ENCODE measurements at regions not wholly inside any gene's neighbourhood (a gene's known extent, or its start where the extent isn't known, plus 50 kb on each side); places are given as distances from the start of the nearest gene placed in this dataset.

- no peak for ATAC-seq
- DNase-seq (ENCODE audit: low spot score), result no peak
- intact Hi-C loops (cut with DNase I), result no loop called here
Measured at GRCh38 chr1:105997516-105997915, 1059.0 kb upstream of the PRMT6 start.

GRCh38 chr1:106022312-106022902 lies 1034.1 kb upstream of the PRMT6 start:
- DNase-seq (ENCODE audit: low spot score) (no peak), ATAC-seq (no peak)
- intact Hi-C loops (cut with DNase I), result no loop called here

GRCh38 chr1:106027871-106028270 lies 1028.6 kb upstream of the PRMT6 start:
- ATAC-seq (no peak), DNase-seq (ENCODE audit: low spot score) (no peak)
- intact Hi-C loops (cut with DNase I), result no loop called here

- ATAC-seq (no peak), DNase-seq (ENCODE audit: low spot score) (no peak)
- intact Hi-C loops (cut with DNase I), result no loop called here
Measured at GRCh38 chr1:106037526-106037925, 1018.9 kb upstream of the PRMT6 start.

- intact Hi-C loops (cut with DNase I), result no loop called here
- DNase-seq (ENCODE audit: low spot score) (no peak), ATAC-seq (no peak)
Measured at GRCh38 chr1:106038260-106038659, 1018.2 kb upstream of the PRMT6 start.

- ATAC-seq (no peak), DNase-seq (ENCODE audit: low spot score) (no peak)
- intact Hi-C loops (cut with DNase I), result no loop called here
Measured at GRCh38 chr1:106043971-106044370, 1012.5 kb upstream of the PRMT6 start.

- intact Hi-C loops (cut with DNase I), result loop anchor here (5.0 kb wide), 1 partner anchor 640 kb away; no protein-coding TSS in a partner anchor
- DNase-seq (ENCODE audit: low spot score), result no peak
- no peak for ATAC-seq
Measured at GRCh38 chr1:106047210-106047609, 1009.3 kb upstream of the PRMT6 start.

- intact Hi-C loops (cut with DNase I), result loop anchor here (5.0 kb wide), 1 partner anchor 642 kb away; no protein-coding TSS in a partner anchor
- no peak for ATAC-seq
- no peak for DNase-seq (ENCODE audit: low spot score)
Measured at GRCh38 chr1:106049595-106049994, 1006.9 kb upstream of the PRMT6 start.

- ATAC-seq (no peak), DNase-seq (ENCODE audit: low spot score) (no peak)
- intact Hi-C loops (cut with DNase I), result no loop called here
Measured at GRCh38 chr1:106055855-106056254, 1000.6 kb upstream of the PRMT6 start.

- no peak for DNase-seq (ENCODE audit: low spot score)
- intact Hi-C loops (cut with DNase I), result no loop called here
- ATAC-seq, result no peak
Measured at GRCh38 chr1:106061586-106062495, 994.6 kb upstream of the PRMT6 start.

- ATAC-seq, result no peak
- no peak for DNase-seq (ENCODE audit: low spot score)
- intact Hi-C loops (cut with DNase I), result no loop called here
Measured at GRCh38 chr1:106063510-106063909, 993.0 kb upstream of the PRMT6 start.

- ATAC-seq (no peak), DNase-seq (ENCODE audit: low spot score) (no peak)
- intact Hi-C loops (cut with DNase I), result no loop called here
Measured at GRCh38 chr1:106072909-106073600, 983.4 kb upstream of the PRMT6 start.

GRCh38 chr1:106080608-106081325 lies 975.7 kb upstream of the PRMT6 start:
- no peak for ATAC-seq
- intact Hi-C loops (cut with DNase I), result no loop called here
- DNase-seq (ENCODE audit: low spot score), result no peak

- ATAC-seq (no peak), DNase-seq (ENCODE audit: low spot score) (no peak)
- intact Hi-C loops (cut with DNase I), result no loop called here
Measured at GRCh38 chr1:106111044-106111443, 945.4 kb upstream of the PRMT6 start.

GRCh38 chr1:106113851-106114250 lies 942.6 kb upstream of the PRMT6 start:
- ATAC-seq (no peak), DNase-seq (ENCODE audit: low spot score) (no peak)
- intact Hi-C loops (cut with DNase I), result no loop called here

- intact Hi-C loops (cut with DNase I), result no loop called here
- DNase-seq (ENCODE audit: low spot score) (no peak), ATAC-seq (no peak)
Measured at GRCh38 chr1:106120789-106121188, 935.7 kb upstream of the PRMT6 start.

GRCh38 chr1:106121728-106122127 lies 934.7 kb upstream of the PRMT6 start:
- ATAC-seq (no peak), DNase-seq (ENCODE audit: low spot score) (no peak)
- intact Hi-C loops (cut with DNase I), result no loop called here

- DNase-seq (ENCODE audit: low spot score), result no peak
- no peak for ATAC-seq
- intact Hi-C loops (cut with DNase I), result no loop called here
Measured at GRCh38 chr1:106134561-106134960, 921.9 kb upstream of the PRMT6 start.

GRCh38 chr1:106173101-106173500 lies 883.4 kb upstream of the PRMT6 start:
- no peak for ATAC-seq
- DNase-seq (ENCODE audit: low spot score), result no peak
- intact Hi-C loops (cut with DNase I), result no loop called here
